HepG2 (cell line): ENCODE measurements at regions not wholly inside any gene's neighbourhood (a gene's known extent, or its start where the extent isn't known, plus 50 kb on each side); places are given as distances from the start of the nearest gene placed in this dataset.

ENCODE experiments used
- BCL6 ChIP-seq: IDR thresholded peaks from 2 replicates; pipeline ENCODE4 v1.6.1; 2016; ENCODE audit warnings: missing genetic modification reagents, missing compliant biosample characterization
- CCAR2 ChIP-seq: fragments of 200-400 bp; formaldehyde crosslinking; optimal IDR thresholded peaks from 2 replicates; pipeline ENCODE3; 2018; ENCODE audit warnings: low read depth, mild to moderate bottlenecking, low read length, moderate library complexity
- FOXK1 ChIP-seq: sonication (generic); formaldehyde crosslinking; IDR thresholded peaks from 2 replicates; pipeline ENCODE4 v1.4.0; 2020; ENCODE audit warnings: low read depth, missing genetic modification reagents, borderline replicate concordance
- KAT8 ChIP-seq: IDR thresholded peaks from 2 replicates; pipeline ENCODE4 v1.6.1; 2016; ENCODE audit warnings: missing genetic modification reagents, missing compliant biosample characterization
- KLF6 ChIP-seq: IDR thresholded peaks from 2 replicates; pipeline ENCODE4 v1.8.0; 2016; ENCODE audit warnings: missing biosample characterization, missing genetic modification reagents
- POLR2AphosphoS2 ChIP-seq: IDR thresholded peaks from 2 replicates; pipeline ENCODE4 v1.6.1; 2011; ENCODE audit warnings: low read depth, low read length, improper control_type of control experiment
- POLR2G ChIP-seq: fragments of 200-400 bp; formaldehyde crosslinking; IDR thresholded peaks from 2 replicates; pipeline ENCODE4 v1.6.1; 2018; ENCODE audit warnings: mild to moderate bottlenecking, low read depth, low read length, moderate library complexity
- PPARG ChIP-seq: conservative IDR thresholded peaks from 2 replicates; pipeline ENCODE4 v1.6.1; 2016; ENCODE audit warnings: missing biosample characterization, missing genetic modification reagents
- RAD21 ChIP-seq: fragments of 450-650 bp; formaldehyde crosslinking; IDR thresholded peaks from 2 replicates; pipeline ENCODE4 v1.5.0; 2020; ENCODE audit warnings: mild to moderate bottlenecking
- TBL1XR1 ChIP-seq: fragments of 150-350 bp; IDR thresholded peaks from 2 replicates; pipeline ENCODE4 v1.6.1; 2014; ENCODE audit warnings: borderline replicate concordance, low read length; ENCODE audit not compliant: partially characterized antibody
- TCF7L2 ChIP-seq: IDR thresholded peaks from 2 replicates; pipeline ENCODE4 v1.6.1; 2011; ENCODE audit warnings: mild to moderate bottlenecking, low read depth, low read length, moderate library complexity
- TFDP1 ChIP-seq: IDR thresholded peaks from 2 replicates; pipeline ENCODE4 v1.6.1; 2016; ENCODE audit warnings: missing compliant biosample characterization, missing genetic modification reagents, borderline replicate concordance
- THAP9 ChIP-seq: sonication (generic); formaldehyde crosslinking; IDR thresholded peaks from 2 replicates; pipeline ENCODE4; 2020; ENCODE audit warnings: missing genetic modification reagents, mild to moderate bottlenecking, borderline replicate concordance
- TMF1 ChIP-seq: sonication (generic); formaldehyde crosslinking; IDR thresholded peaks from 2 replicates; pipeline ENCODE4 v1.8.1; 2022; ENCODE audit warnings: low read depth, missing genetic modification reagents
- XRCC5 ChIP-seq: fragments of 200-400 bp; formaldehyde crosslinking; optimal IDR thresholded peaks from 2 replicates; pipeline ENCODE3; 2017; ENCODE audit warnings: mild to moderate bottlenecking, low read length
- ZBTB38 ChIP-seq: sonication (generic); formaldehyde crosslinking; IDR thresholded peaks from 2 replicates; pipeline ENCODE4 v1.5.1; 2020; ENCODE audit warnings: mild to moderate bottlenecking, missing genetic modification reagents
- ZFP91 ChIP-seq: sonication (generic); formaldehyde crosslinking; IDR thresholded peaks from 2 replicates; pipeline ENCODE4 v1.9.0; 2022; ENCODE audit warnings: missing genetic modification reagents, mild to moderate bottlenecking, borderline replicate concordance
- ZNF234 ChIP-seq: sonication (generic); formaldehyde crosslinking; conservative IDR thresholded peaks from 2 replicates; pipeline ENCODE4 v1.5.1; 2020; ENCODE audit warnings: mild to moderate bottlenecking, missing genetic modification reagents
- ZNF281 ChIP-seq: sonication (generic); formaldehyde crosslinking; IDR thresholded peaks from 2 replicates; pipeline ENCODE4 v1.4.0; 2020; ENCODE audit warnings: missing genetic modification reagents, borderline replicate concordance
- ZNF430 ChIP-seq: sonication (generic); formaldehyde crosslinking; IDR thresholded peaks from 2 replicates; pipeline ENCODE4 v1.9.0; 2021; ENCODE audit warnings: mild to moderate bottlenecking, missing genetic modification reagents
- ZNF431 ChIP-seq: sonication (generic); formaldehyde crosslinking; IDR thresholded peaks from 2 replicates; pipeline ENCODE4 v1.9.0; 2022; ENCODE audit warnings: missing genetic modification reagents, low read depth, mild to moderate bottlenecking, borderline replicate concordance

GRCh38 chr19:56974556-56975207 is 134.2 kb upstream of the PEG3 start (continued):
- TF ChIP-seq TCF7L2 (peak; percentile 70; the same call in 1 of the 2 replicates), ZFP91 (CRISPR knock-in tag) (no peak), BCL6 (CRISPR knock-in tag) (peak; percentile 86), ZBTB38 (CRISPR knock-in tag) (peak; percentile 60; the same call in 1 of the 2 replicates), ZNF234 (no peak), ZNF430 (CRISPR knock-in tag) (no peak; the same call in 1 of the 2 replicates), ZNF431 (CRISPR knock-in tag) (0 out of 2 replicates have a peak, but pooled peaks have one; percentile 59), POLR2G (peak; percentile 80), CCAR2 (no peak), TBL1XR1 (peak; percentile 72), TFDP1 (CRISPR knock-in tag) (peak; percentile 41; the same call in 1 of the 2 replicates), KLF6 (peak; percentile 59; the same call in 1 of the 2 replicates), THAP9 (CRISPR knock-in tag) (peak; percentile 11; the same call in 1 of the 2 replicates), KAT8 (CRISPR knock-in tag) (peak; percentile 71), POLR2AphosphoS2 (no peak), RAD21 (CRISPR knock-in tag) (peak; percentile 70), PPARG (peak; percentile 98), ZNF281 (CRISPR knock-in tag) (peak; percentile 75), XRCC5 (peak; percentile 18), FOXK1 (CRISPR knock-in tag) (peak; percentile 53; the same call in 1 of the 2 replicates), TMF1 (CRISPR knock-in tag) (no peak)
